H9 (cell line): ENCODE measurements at regions not wholly inside any gene's neighbourhood (a gene's known extent, or its start where the extent isn't known, plus 50 kb on each side); places are given as distances from the start of the nearest gene placed in this dataset.
A peak's percentile ranks its signal among the peaks of the same experiment; 100 is the strongest.

Source experiments
- DNase-seq: peaks from one replicate; pipeline ENCODE4 v3.0.0-alpha.2; 2017
- H2AFZ ChIP-seq: one replicate; pipeline ENCODE4 v1.6.1; 2013; ENCODE audit warnings: mild to moderate bottlenecking, low read length, control low read depth, moderate library complexity
- H2AK5ac ChIP-seq: 2 replicates; pipeline ENCODE4 v1.6.1; 2013; ENCODE audit warnings: low read length, control low read depth, mixed read lengths; ENCODE audit not compliant: insufficient read length
- H2BK120ac ChIP-seq: one replicate; pipeline ENCODE4 v1.6.1; 2013; ENCODE audit warnings: low read depth, mild to moderate bottlenecking, low read length, control low read depth, inconsistent platforms; ENCODE audit not compliant: poor library complexity, severe bottlenecking
- H2BK12ac ChIP-seq: 2 replicates; pipeline ENCODE4 v1.6.1; 2013; ENCODE audit warnings: low read length, control low read depth, mixed read lengths, low read depth; ENCODE audit not compliant: insufficient read length
- H2BK15ac ChIP-seq: 2 replicates; pipeline ENCODE4 v1.6.1; 2013; ENCODE audit warnings: low read depth, low read length, control low read depth
- H2BK20ac ChIP-seq: one replicate; pipeline ENCODE4 v1.6.1; 2013; ENCODE audit warnings: low read depth, mild to moderate bottlenecking, low read length, control low read depth, inconsistent platforms; ENCODE audit not compliant: poor library complexity, severe bottlenecking
- H2BK5ac ChIP-seq: 2 replicates; pipeline ENCODE4 v1.6.1; 2013; ENCODE audit warnings: low read length, control low read depth, mixed read lengths; ENCODE audit not compliant: insufficient read length
- H3K14ac ChIP-seq: 2 replicates; pipeline ENCODE4 v1.6.1; 2013; ENCODE audit warnings: low read length, control low read depth; ENCODE audit not compliant: insufficient read depth
- H3K18ac ChIP-seq: 2 replicates; pipeline ENCODE4 v1.6.1; 2013; ENCODE audit warnings: low read depth, mild to moderate bottlenecking, mixed read lengths, low read length, control low read depth; ENCODE audit not compliant: insufficient read length
- H3K23ac ChIP-seq: 2 replicates; pipeline ENCODE4 v1.6.1; 2013; ENCODE audit warnings: low read length, control low read depth, mixed read lengths, low read depth; ENCODE audit not compliant: insufficient read length
- H3K23me2 ChIP-seq: 2 replicates; pipeline ENCODE4 v1.6.1; 2013; ENCODE audit warnings: low read depth, mild to moderate bottlenecking, mixed read lengths, low read length, control low read depth; ENCODE audit not compliant: insufficient read length, poor library complexity, severe bottlenecking
- H3K27ac ChIP-seq: 2 replicates; pipeline ENCODE4 v1.5.1; 2013; ENCODE audit warnings: low read length, control low read depth, mixed read lengths, low read depth; ENCODE audit not compliant: insufficient read length
- H3K27me3 ChIP-seq: 2 replicates; pipeline ENCODE4 v1.6.1; 2013; ENCODE audit warnings: low read length, control low read depth, inconsistent platforms; ENCODE audit not compliant: insufficient read depth
- H3K4ac ChIP-seq: 2 replicates; pipeline ENCODE4 v1.6.1; 2013; ENCODE audit warnings: low read depth, mild to moderate bottlenecking, control low read depth, inconsistent platforms, low read length, moderate library complexity
- H3K4me1 ChIP-seq: 2 replicates; pipeline ENCODE4 v1.6.1; 2013; ENCODE audit warnings: low read length, control low read depth, inconsistent platforms; ENCODE audit not compliant: insufficient read depth
- H3K4me2 ChIP-seq: 2 replicates; pipeline ENCODE4 v1.6.1; 2013; ENCODE audit warnings: low read length, control low read depth, mixed read lengths; ENCODE audit not compliant: insufficient read length, insufficient read depth
- H3K56ac ChIP-seq: 2 replicates; pipeline ENCODE4 v1.6.1; 2013; ENCODE audit warnings: low read depth, mild to moderate bottlenecking, mixed read lengths, low read length, control low read depth; ENCODE audit not compliant: insufficient read length
- H3K79me1 ChIP-seq: 2 replicates; pipeline ENCODE4 v1.6.1; 2013; ENCODE audit warnings: low read depth, mild to moderate bottlenecking, moderate library complexity, low read length, control low read depth, inconsistent platforms; ENCODE audit not compliant: insufficient read depth, poor library complexity, severe bottlenecking
- H3K79me2 ChIP-seq: 2 replicates; pipeline ENCODE4 v1.6.1; 2013; ENCODE audit warnings: low read length, control low read depth, inconsistent platforms; ENCODE audit not compliant: insufficient read depth
- H3K9ac ChIP-seq: 2 replicates; pipeline ENCODE4 v1.6.1; 2013; ENCODE audit warnings: low read length, control low read depth, mixed read lengths; ENCODE audit not compliant: insufficient read length; ENCODE audit errors: extremely low read depth
- H3K9me3 ChIP-seq: one replicate; pipeline ENCODE4 v1.6.1; 2013; ENCODE audit warnings: low read depth, low read length, inconsistent platforms; ENCODE audit not compliant: control insufficient read depth
- H3T11ph ChIP-seq: one replicate; pipeline ENCODE4 v1.6.1; 2013; ENCODE audit warnings: mild to moderate bottlenecking, low read length, control low read depth, inconsistent platforms
- H4K20me1 ChIP-seq: one replicate; pipeline ENCODE4 v1.6.1; 2013; ENCODE audit not compliant: control insufficient read depth, insufficient read length, insufficient read depth
- H4K5ac ChIP-seq: 2 replicates; pipeline ENCODE4 v1.6.1; 2013; ENCODE audit warnings: low read depth, mild to moderate bottlenecking, mixed read lengths, low read length, control low read depth; ENCODE audit not compliant: insufficient read length
- H4K8ac ChIP-seq: replicated peaks from 2 replicates; pipeline ENCODE4 v1.6.1; 2013; ENCODE audit warnings: low read length, control low read depth, mixed read lengths, low read depth; ENCODE audit not compliant: insufficient read length
- H4K91ac ChIP-seq: 2 replicates; pipeline ENCODE4 v1.6.1; 2013; ENCODE audit warnings: low read depth, mild to moderate bottlenecking, moderate library complexity, mixed read lengths, low read length, control low read depth; ENCODE audit not compliant: insufficient read length
- H3K27ac Mint-ChIP-seq, 3 experiments: 2 replicates in 2 of 3; 3 replicates in 1 of 3; pipeline ENCODE4 v1.8.0; 2020 to 2021; ENCODE audit warnings: mixed read lengths in 3 of 3, mild to moderate bottlenecking in 1 of 3, moderate library complexity in 1 of 3
- H3K27me3 Mint-ChIP-seq: 2 replicates; pipeline ENCODE4 v1.8.0; 2021; ENCODE audit warnings: low read depth, mild to moderate bottlenecking, moderate library complexity, mixed read lengths
- H3K36me3 Mint-ChIP-seq, 3 experiments: 2 replicates in 2 of 3; 3 replicates in 1 of 3; pipeline ENCODE4 v1.8.0; 2020 to 2021; ENCODE audit warnings: low read depth in 3 of 3, mixed read lengths in 3 of 3; ENCODE audit not compliant: insufficient read depth in 1 of 3
- H3K4me1 Mint-ChIP-seq, 2 experiments: 2 replicates each; pipeline ENCODE4 v1.8.0; 2020; ENCODE audit warnings: mixed read lengths in 2 of 2
- H3K4me3 Mint-ChIP-seq, 2 experiments: 2 replicates in 1 of 2; 3 replicates in 1 of 2; pipeline ENCODE4 v1.8.0; 2020 to 2021; ENCODE audit warnings: mild to moderate bottlenecking in 2 of 2, mixed read lengths in 2 of 2, moderate library complexity in 1 of 2
- H3K9me3 Mint-ChIP-seq, 2 experiments: 2 replicates in 1 of 2; 3 replicates in 1 of 2; pipeline ENCODE4 v1.8.0; 2020; ENCODE audit warnings: mild to moderate bottlenecking in 2 of 2, mixed read lengths in 2 of 2, moderate library complexity in 1 of 2
- CTCF ChIP-seq: fragments of 200-600 bp; sonication (generic); conservative IDR thresholded peaks from 3 replicates; pipeline ENCODE4 v1.8.0; 2021; ENCODE audit warnings: antibody characterized with exemption, mild to moderate bottlenecking
- WGBS: extraction: QIAGEN DNeasy Blood & Tissue Kit; methylation state at CpG from one replicate; pipeline ENCODE4 v1.1.7; 2013; ENCODE audit warnings: missing lambda C conversion rate, low lambda C conversion rate, mixed read lengths; ENCODE audit not compliant: insufficient read length; ENCODE audit errors: extremely low coverage; 5-methylcytosine and 5-hydroxymethylcytosine counted together

GRCh38 chr1:209157546-209158249, 425.8 kb upstream of the CAMK1G start:
- Histone ChIP-seq H4K20me1 (no peaks in the 10 kb centered on the region), H4K8ac (no peak overlapping the region), H3K9me3 (no peaks in the 10 kb centered on the region), H2BK5ac (no peak overlapping the region), H4K5ac (no peak overlapping the region), H3K9ac (no peak overlapping the region), H3K14ac (no peak overlapping the region), H3K27ac (no peak overlapping the region), H3K18ac (no peak overlapping the region), H3K23me2 (no peaks in the 10 kb centered on the region), H2BK20ac (no peak overlapping the region), H3K4ac (no peak overlapping the region), H3K27me3 (no peaks in the 10 kb centered on the region), H4K91ac (no peak overlapping the region), H3T11ph (no peak overlapping the region), H3K56ac (no peak overlapping the region), H2BK12ac (no peak overlapping the region), H2AK5ac (no peak overlapping the region), H2BK120ac (no peak overlapping the region), H2AFZ (no peak overlapping the region), H3K79me2 (no peaks in the 10 kb centered on the region), H2BK15ac (no peak overlapping the region), H3K23ac (no peak overlapping the region), H3K4me1 (peaks cover 14% of the 10 kb centered on the region; the same call in 1 of the 2 replicates), H3K4me2 (peak overlapping the region; percentile 0), H3K79me1 (no peaks in the 10 kb centered on the region)
- Mint-ChIP-seq H3K36me3 (no peaks in the 10 kb centered on the region), H3K9me3 (no peaks in the 10 kb centered on the region), H3K27ac (peak overlapping the region; percentile 0 to 95 (median 81)), H3K4me1 (peaks cover 51 to 64% of the 10 kb centered on the region in 2 experiments), H3K27me3 (no peaks in the 10 kb centered on the region), H3K4me3 (peak overlapping the region in 1 of 2 experiments; percentile 6; a peak in 2 of 5 replicates)
- no CpG with 5 or more reads among the region's 5 CpGs for WGBS
- peak; percentile 81 for DNase-seq
- no peak for TF ChIP-seq CTCF
